A549 (cell line): ENCODE measurements at regions not wholly inside any gene's neighbourhood (a gene's known extent, or its start where the extent isn't known, plus 50 kb on each side); places are given as distances from the start of the nearest gene placed in this dataset.

Experiments used
- ATAC-seq, 2 experiments: fragments of 200-7000 bp in 1 of 2; fragments of >200 bp in 1 of 2; cut with Nextera tagmentation in 1 of 2; cut with Tn5 transposase in 1 of 2; 3 replicates each; pipeline versions ENCODE4 v1.8.0 to v1.9.1; 2018 to 2020; ENCODE audit warnings: mild to moderate bottlenecking in 1 of 2, moderate library complexity in 1 of 2
- CTCF ChIA-PET: fragments of 300-600 bp; sonication (Branson Sonifier 250); formaldehyde crosslinking; extraction: SDS; loops from one replicate; lab custom pipeline; 2021; ENCODE audit warnings: antibody characterized with exemption, inconsistent platforms; lab: Yijun Ruan, JAX
- POLR2A ChIA-PET: fragments of 350-600 bp; formaldehyde crosslinking; extraction: SDS; loops from one replicate; lab custom pipeline; 2021; ENCODE audit warnings: antibody characterized with exemption, inconsistent platforms; lab: Yijun Ruan, JAX
- DNase-seq, 2 experiments: peaks; one replicate each; pipeline versions ENCODE4 v3.0.0 to v3.0.0-alpha.2; 2011 to 2016; ENCODE audit warnings: low read depth in 1 of 2, low spot score in 1 of 2
- FAIRE-seq: peaks from 2 replicates; lab custom pipeline; 2011; peaks lifted over from hg19 to GRCh38; lab: Jason Lieb, UNC
- H3K27ac ChIP-seq, 2 experiments: fragments of >200 bp; sonication (Bioruptor Twin); formaldehyde crosslinking; 3 replicates each; pipeline ENCODE4 v1.5.1; 2016 to 2017
- H3K4me1 ChIP-seq: fragments of >200 bp; sonication (Bioruptor Twin); formaldehyde crosslinking; 3 replicates; pipeline ENCODE4 v1.6.1; 2016
- H3K4me2 ChIP-seq: fragments of >200 bp; sonication (Bioruptor Twin); formaldehyde crosslinking; 3 replicates; pipeline ENCODE4 v1.6.1; 2016
- H3K4me3 ChIP-seq: fragments of >200 bp; sonication (Bioruptor Twin); formaldehyde crosslinking; 3 replicates; pipeline ENCODE4 v1.5.1; 2016
- H3K9me3 ChIP-seq: fragments of >200 bp; sonication (Bioruptor Twin); formaldehyde crosslinking; 3 replicates; pipeline ENCODE4 v1.6.1; 2016
- BHLHE40 ChIP-seq: IDR thresholded peaks from 2 replicates; pipeline ENCODE4 v1.6.1; 2012; ENCODE audit warnings: low read depth, low read length, inconsistent platforms
- CBX2 ChIP-seq: fragments of 200-600 bp; sonication (generic); IDR thresholded peaks from 2 replicates; pipeline ENCODE4 v1.6.1; 2016; ENCODE audit warnings: low read depth, mild to moderate bottlenecking, borderline replicate concordance
- CHD2 ChIP-seq: fragments of 150-350 bp; IDR thresholded peaks from 2 replicates; pipeline ENCODE4 v1.6.1; 2014; ENCODE audit warnings: low read length; ENCODE audit not compliant: partially characterized antibody
- CHD4 ChIP-seq: fragments of 200-600 bp; sonication (generic); IDR thresholded peaks from 2 replicates; pipeline ENCODE4 v1.6.1; 2016; ENCODE audit warnings: antibody characterized with exemption, mild to moderate bottlenecking, borderline replicate concordance
- CTCF ChIP-seq: fragments of >200 bp; sonication (Bioruptor Twin); formaldehyde crosslinking; IDR thresholded peaks from 3 replicates; pipeline ENCODE4 v1.5.1; 2016
- E2F6 ChIP-seq: IDR thresholded peaks from 2 replicates; pipeline ENCODE4 v1.6.1; 2012; ENCODE audit warnings: low read depth, borderline replicate concordance
- EHF ChIP-seq: fragments of 250-450 bp; sonication (Bioruptor Pico); IDR thresholded peaks from 2 replicates; pipeline ENCODE4 v1.5.0; 2020; ENCODE audit warnings: mild to moderate bottlenecking
- EHMT2 ChIP-seq: fragments of 200-600 bp; sonication (generic); IDR thresholded peaks from 2 replicates; pipeline ENCODE4 v1.6.1; 2016; ENCODE audit warnings: antibody characterized with exemption, low read depth, mild to moderate bottlenecking, moderate library complexity
- ELK1 ChIP-seq: fragments of 150-350 bp; IDR thresholded peaks from 2 replicates; pipeline ENCODE4 v1.6.1; 2014; ENCODE audit warnings: low read depth, mild to moderate bottlenecking, low read length
- EP300 ChIP-seq, 2 experiments: fragments of >200 bp; sonication (Bioruptor Twin); formaldehyde crosslinking; IDR thresholded peaks; 2 replicates in 1 of 2; 3 replicates in 1 of 2; pipeline ENCODE4 v1.6.1; 2016 to 2017
- ESRRA ChIP-seq: fragments of 150-350 bp; IDR thresholded peaks from 2 replicates; pipeline ENCODE4 v1.6.1; 2014; ENCODE audit warnings: mild to moderate bottlenecking, low read length, borderline replicate concordance
- FOSL2 ChIP-seq, 2 experiments: fragments of 450-650 bp in 1 of 2; fragments of >200 bp in 1 of 2; sonication (Bioruptor Twin) in 1 of 2; formaldehyde crosslinking; IDR thresholded peaks; 2 replicates each; pipeline versions ENCODE4 v1.5.0 to v1.6.1; 2016 to 2020; ENCODE audit warnings: mild to moderate bottlenecking in 1 of 2, moderate library complexity in 1 of 2
- HDAC2 ChIP-seq: fragments of 200-600 bp; sonication (generic); IDR thresholded peaks from 2 replicates; pipeline ENCODE4 v1.6.1; 2016
- HEYL ChIP-seq: fragments of 250-450 bp; sonication (Bioruptor Pico); IDR thresholded peaks from 2 replicates; pipeline ENCODE4 v1.8.0; 2021; ENCODE audit warnings: mild to moderate bottlenecking, moderate library complexity
- HOXB13 ChIP-seq: fragments of 250-450 bp; sonication (Bioruptor Pico); IDR thresholded peaks from 2 replicates; pipeline ENCODE4 v1.5.0; 2020; ENCODE audit warnings: low read depth, mild to moderate bottlenecking, moderate library complexity
- HOXB5 ChIP-seq: fragments of 250-450 bp; sonication (Bioruptor Pico); IDR thresholded peaks from 2 replicates; pipeline ENCODE4 v1.5.0; 2020; ENCODE audit warnings: mild to moderate bottlenecking, moderate library complexity
- JUN ChIP-seq, 2 experiments: fragments of >200 bp; sonication (Bioruptor Twin); formaldehyde crosslinking; IDR thresholded peaks; 2 replicates in 1 of 2; 3 replicates in 1 of 2; pipeline ENCODE4 v1.6.1; 2016 to 2017
- KDM1A ChIP-seq: fragments of 200-600 bp; sonication (generic); IDR thresholded peaks from 2 replicates; pipeline ENCODE4 v1.6.1; 2016; ENCODE audit warnings: low read depth, mild to moderate bottlenecking
- MAZ ChIP-seq: fragments of 150-350 bp; IDR thresholded peaks from 2 replicates; pipeline ENCODE4 v1.6.1; 2014; ENCODE audit warnings: antibody characterized with exemption, low read depth, low read length, borderline replicate concordance
- MYC ChIP-seq: IDR thresholded peaks from 2 replicates; pipeline ENCODE4 v1.6.1; 2012; ENCODE audit warnings: mild to moderate bottlenecking, inconsistent platforms, low read length, improper control_type of control experiment, borderline replicate concordance
- NFE2L2 ChIP-seq: fragments of 150-350 bp; conservative IDR thresholded peaks from 2 replicates; pipeline ENCODE4 v1.6.1; 2014; ENCODE audit warnings: low read length
- NPAS2 ChIP-seq: fragments of 250-450 bp; sonication (Bioruptor Pico); IDR thresholded peaks from 2 replicates; pipeline ENCODE4 v1.8.0; 2022; ENCODE audit warnings: mild to moderate bottlenecking, moderate library complexity, borderline replicate concordance
- NR3C1 ChIP-seq: fragments of >200 bp; sonication (Bioruptor Twin); formaldehyde crosslinking; IDR thresholded peaks from 3 replicates; pipeline ENCODE4 v1.6.1; 2017
- RFX5 ChIP-seq: fragments of 450-650 bp; IDR thresholded peaks from 2 replicates; pipeline ENCODE4 v1.7.1; 2014; ENCODE audit warnings: antibody characterized with exemption, mild to moderate bottlenecking, moderate library complexity
- SREBF2 ChIP-seq: fragments of 450-650 bp; IDR thresholded peaks from 2 replicates; pipeline ENCODE4 v1.6.1; 2014; ENCODE audit warnings: mild to moderate bottlenecking, moderate library complexity
- TFCP2L1 ChIP-seq: fragments of 250-450 bp; sonication (Bioruptor Pico); IDR thresholded peaks from 2 replicates; pipeline ENCODE4 v1.5.0; 2021; ENCODE audit warnings: mild to moderate bottlenecking
- USF2 ChIP-seq: fragments of 450-650 bp; IDR thresholded peaks from 2 replicates; pipeline ENCODE4 v1.6.1; 2014; ENCODE audit warnings: antibody characterized with exemption
- ZSCAN20 ChIP-seq: fragments of 250-450 bp; sonication (Bioruptor Pico); IDR thresholded peaks from 2 replicates; pipeline ENCODE4 v1.8.0; 2022; ENCODE audit warnings: mild to moderate bottlenecking, moderate library complexity
- WGBS: methylation state at CpG from one replicate; pipeline ENCODE4 v1.1.6; 2017; ENCODE audit errors: missing lambda C conversion rate; 5-methylcytosine and 5-hydroxymethylcytosine counted together

- H3K4me1 ChIP-seq: peaks cover 31% of the 10 kb centered on the region
- TF ChIP-seq ESRRA (no peak), USF2 (no peak), CHD4 (no peak), KDM1A (no peak), CHD2 (no peak), FOSL2 (IDR thresholded peaks at IDR 0.05) (no peak), FOSL2 (CRISPR knock-in tag; IDR thresholded peaks at IDR 0.05) (no peak), MYC (no peak), HOXB5 (CRISPR knock-in tag) (no peak), SREBF2 (no peak), E2F6 (no peak), MAZ (no peak), EP300 (IDR thresholded peaks at IDR 0.05) (no peak), RFX5 (no peak), ZSCAN20 (CRISPR knock-in tag) (no peak), CTCF (no peak), TFCP2L1 (CRISPR knock-in tag) (no peak), NFE2L2 (no peak), HDAC2 (no peak), NPAS2 (CRISPR knock-in tag) (no peak)
- TF ChIP-seq, all 56 proteins: peak for 0
- Histone ChIP-seq H3K9me3 (no peaks in the 10 kb centered on the region), H3K4me3 (no peak overlapping the region), H3K27ac (peak overlapping the region; percentile 18 to 79; a peak in 3 of 6 replicates), H3K4me2 (no peak overlapping the region)
- ATAC-seq (peak in 1 of 2 experiments; percentile 28; a peak in 2 of 6 replicates), DNase-seq (no peak), FAIRE-seq (no peak)
- POLR2A ChIA-PET: interaction anchor here (0.6 kb wide), 1 partner anchor 59 kb away, joined by 3 read pairs; no protein-coding TSS in a partner anchor
- WGBS: 85% methylated on average over 7 of the region's 7 CpGs
- CTCF ChIA-PET: no interaction called here
Observed at GRCh38 chr10:21299330-21299729, 226.2 kb downstream of the SKIDA1 start.

- H3K27ac ChIP-seq: peak overlapping the region; percentile 63 to 79; a peak in 4 of 6 replicates
- ChIA-PET POLR2A (interaction anchor here (0.6 kb wide), 1 partner anchor 60 kb away, joined by 3 read pairs; no protein-coding TSS in a partner anchor), CTCF (interaction anchor here (1.1 kb wide), 1 partner anchor 21 kb away, joined by 4 read pairs; no protein-coding TSS in a partner anchor)
- H3K4me2 ChIP-seq: no peak overlapping the region
- TF ChIP-seq EHF (CRISPR knock-in tag) (no peak), CTCF (no peak), HEYL (no peak), TFCP2L1 (CRISPR knock-in tag) (no peak), JUN (IDR thresholded peaks at IDR 0.05) (no peak), BHLHE40 (no peak), ELK1 (no peak), EHMT2 (no peak), HOXB13 (CRISPR knock-in tag) (no peak), NR3C1 (no peak), MAZ (no peak), CBX2 (no peak)
- WGBS: 85% methylated on average over 2 of the region's 2 CpGs
- no peak for FAIRE-seq
- no peaks in the 10 kb centered on the region for H3K9me3 ChIP-seq
- no peak for DNase-seq
- no peak for ATAC-seq
- peaks cover 31% of the 10 kb centered on the region for H3K4me1 ChIP-seq
- no peak overlapping the region for H3K4me3 ChIP-seq
Observed at GRCh38 chr10:21298701-21299100, 226.8 kb downstream of the SKIDA1 start.
